ENCODE measurements at regions not wholly inside any gene's neighbourhood (a gene's known extent, or its start where the extent isn't known, plus 50 kb on each side); places are given as distances from the start of the nearest gene placed in this dataset.

GRCh38 chr5:175235251-175235960 lies 208.6 kb downstream of the DRD1 start:
- H3K4me1 ChIP-seq: no peaks in the 10 kb centered on the region
- no peaks in the 10 kb centered on the region for H3K9me3 ChIP-seq
- 34% methylated on average over 9 of the region's 9 CpGs for WGBS (ENCODE audit: missing lambda C conversion rate)
- FAIRE-seq: no peak
- no peak overlapping the region for H3K4me2 ChIP-seq
- no peak overlapping the region for H3K27ac ChIP-seq
- POLR2A ChIA-PET: no interaction called here
- no peak for ATAC-seq
- CTCF ChIA-PET: interaction anchor here (1.1 to 3.0 kb wide), 4 partner anchors 8 to 336 kb away, joined by 3 to 9 read pairs (median 4); no protein-coding TSS in a partner anchor
- TF ChIP-seq SREBF2 (IDR thresholded peaks at IDR 0.05): no peak
- no peak for TF ChIP-seq NR3C1 (IDR thresholded peaks at IDR 0.05)
- no peak for TF ChIP-seq RNF2 (IDR thresholded peaks at IDR 0.05; ENCODE audit: borderline replicate concordance, low read depth)
- TF ChIP-seq POLR2A (IDR thresholded peaks at IDR 0.05; ENCODE audit: low read length): no peak
- no peak for TF ChIP-seq EHMT2 (IDR thresholded peaks at IDR 0.05; ENCODE audit: low read depth)
- no peak for TF ChIP-seq SMC3 (IDR thresholded peaks at IDR 0.05)
- no peak for TF ChIP-seq MYC (IDR thresholded peaks at IDR 0.05; ENCODE audit: borderline replicate concordance, low read length)
- DNase-seq (ENCODE audit: low read depth in 1 of 2, low spot score in 1 of 2): no peak
- no peak overlapping the region for H3K4me3 ChIP-seq

- Histone ChIP-seq H3K27ac (no peak overlapping the region), H3K9me3 (0 out of 3 replicates have a peak, but pooled peaks cover 4% of the 10 kb centered on the region), H3K4me2 (no peak overlapping the region), H3K4me1 (peaks cover 4% of the 10 kb centered on the region; the same call in 1 of the 3 replicates), H3K4me3 (no peak overlapping the region)
- CTCF ChIA-PET: interaction anchor here (0.7 to 1.6 kb wide), 2 partner anchors 12 to 279 kb away, joined by 4 to 5 read pairs; no protein-coding TSS in a partner anchor
- DNase-seq (ENCODE audit: low read depth in 1 of 2, low spot score in 1 of 2) (no peak), ATAC-seq (no peak), FAIRE-seq (no peak)
- no peak for TF ChIP-seq SREBF2 (IDR thresholded peaks at IDR 0.05)
- no peak for TF ChIP-seq HDAC2 (IDR thresholded peaks at IDR 0.05)
- TF ChIP-seq CHD4 (IDR thresholded peaks at IDR 0.05; ENCODE audit: borderline replicate concordance): no peak
- no peak for TF ChIP-seq RAD21 (conservative IDR thresholded peaks at IDR 0.05 in 1 of 2, IDR thresholded peaks at IDR 0.05 in 1 of 2)
- TF ChIP-seq ZC3H11A (IDR thresholded peaks at IDR 0.05): no peak
- TF ChIP-seq PBX3 (IDR thresholded peaks at IDR 0.05): no peak
- TF ChIP-seq HOXA7 (CRISPR knock-in tag; IDR thresholded peaks at IDR 0.05): no peak
- TF ChIP-seq E2F6 (IDR thresholded peaks at IDR 0.05; ENCODE audit: borderline replicate concordance, low read depth): no peak
- TF ChIP-seq KDM1A (IDR thresholded peaks at IDR 0.05; ENCODE audit: low read depth): no peak
- TF ChIP-seq NFE2L2 (conservative IDR thresholded peaks at IDR 0.05; ENCODE audit: low read length): no peak
- TF ChIP-seq HOXB5 (CRISPR knock-in tag; IDR thresholded peaks at IDR 0.05): no peak
- no peak for TF ChIP-seq MAFK (IDR thresholded peaks at IDR 0.05; ENCODE audit: partially characterized antibody)
- TF ChIP-seq NPAS2 (CRISPR knock-in tag; IDR thresholded peaks at IDR 0.05; ENCODE audit: borderline replicate concordance): no peak
- TF ChIP-seq BCL3 (IDR thresholded peaks at IDR 0.05): no peak
- WGBS (ENCODE audit: missing lambda C conversion rate): 19% methylated on average over 7 of the region's 7 CpGs
- POLR2A ChIA-PET: no interaction called here
Measured at GRCh38 chr5:175230299-175230698, 213.7 kb downstream of the DRD1 start.

- 29% methylated on average over 1 of the region's 1 CpG for WGBS (ENCODE audit: missing lambda C conversion rate)
- CTCF ChIA-PET: interaction anchor here (1.4 kb wide), 1 partner anchor 118 kb away, joined by 3 read pairs; no protein-coding TSS in a partner anchor
- ATAC-seq: no peak
- peaks cover 4% of the 10 kb centered on the region; the same call in 1 of the 3 replicates for H3K4me1 ChIP-seq
- H3K9me3 ChIP-seq: 0 out of 3 replicates have a peak, but pooled peaks cover 4% of the 10 kb centered on the region
- no peak for DNase-seq (ENCODE audit: low read depth in 1 of 2, low spot score in 1 of 2)
- no peak overlapping the region for H3K27ac ChIP-seq
- no peak for FAIRE-seq
- POLR2A ChIA-PET: no interaction called here
- no peak overlapping the region for H3K4me2 ChIP-seq
- no peak overlapping the region for H3K4me3 ChIP-seq
- TF ChIP-seq PBX3 (IDR thresholded peaks at IDR 0.05): no peak
- no peak for TF ChIP-seq HOXB13 (CRISPR knock-in tag; IDR thresholded peaks at IDR 0.05; ENCODE audit: low read depth)
- TF ChIP-seq EP300 (IDR thresholded peaks at IDR 0.05): no peak
- TF ChIP-seq RFX5 (IDR thresholded peaks at IDR 0.05): no peak
- no peak for TF ChIP-seq MAFK (IDR thresholded peaks at IDR 0.05; ENCODE audit: partially characterized antibody)
- no peak for TF ChIP-seq KDM5A (IDR thresholded peaks at IDR 0.05)
- no peak for TF ChIP-seq CEBPB (IDR thresholded peaks at IDR 0.05)
- TF ChIP-seq NR3C1 (IDR thresholded peaks at IDR 0.05): no peak
- no peak for TF ChIP-seq ZSCAN20 (CRISPR knock-in tag; IDR thresholded peaks at IDR 0.05)
- TF ChIP-seq RARB (CRISPR knock-in tag; IDR thresholded peaks at IDR 0.05): no peak
- no peak for TF ChIP-seq JUNB (IDR thresholded peaks at IDR 0.05)
- no peak for TF ChIP-seq HMGXB4 (CRISPR knock-in tag; IDR thresholded peaks at IDR 0.05; ENCODE audit: borderline replicate concordance)
Measured at GRCh38 chr5:175226506-175226905, 217.5 kb downstream of the DRD1 start.

Measured in A549 (cell line).